ENCODE measurements at regions not wholly inside any gene's neighbourhood (a gene's known extent, or its start where the extent isn't known, plus 50 kb on each side); places are given as distances from the start of the nearest gene placed in this dataset.

- Histone ChIP-seq H3T11ph (ENCODE audit: low read length) (no peak overlapping the region), H4K8ac (replicated peaks; ENCODE audit: insufficient read length, low read depth, low read length) (no peak overlapping the region), H2BK120ac (ENCODE audit: low read depth, low read length, poor library complexity, severe bottlenecking) (no peak overlapping the region), H4K91ac (ENCODE audit: insufficient read length, low read depth, low read length) (no peak overlapping the region), H3K9me3 (ENCODE audit: control insufficient read depth, low read depth, low read length) (no peaks in the 10 kb centered on the region), H3K14ac (ENCODE audit: insufficient read depth, low read length) (no peak overlapping the region), H4K5ac (ENCODE audit: insufficient read length, low read depth, low read length) (no peak overlapping the region), H2BK20ac (ENCODE audit: low read depth, low read length, poor library complexity, severe bottlenecking) (no peak overlapping the region), H3K23me2 (ENCODE audit: insufficient read length, low read depth, low read length, poor library complexity, severe bottlenecking) (no peaks in the 10 kb centered on the region), H3K27me3 (ENCODE audit: insufficient read depth, low read length) (no peaks in the 10 kb centered on the region), H2AFZ (ENCODE audit: low read length) (no peak overlapping the region), H3K23ac (ENCODE audit: insufficient read length, low read depth, low read length) (no peak overlapping the region), H3K4me1 (ENCODE audit: insufficient read depth, low read length) (no peaks in the 10 kb centered on the region), H3K9ac (ENCODE audit: extremely low read depth, insufficient read length, low read length) (no peak overlapping the region), H3K56ac (ENCODE audit: insufficient read length, low read depth, low read length) (no peak overlapping the region), H2AK5ac (ENCODE audit: insufficient read length, low read length) (no peak overlapping the region), H2BK5ac (ENCODE audit: insufficient read length, low read length) (no peak overlapping the region), H3K4ac (ENCODE audit: low read depth, low read length) (no peak overlapping the region), H3K27ac (ENCODE audit: insufficient read length, low read depth, low read length) (no peak overlapping the region), H3K79me1 (ENCODE audit: insufficient read depth, low read depth, low read length, poor library complexity, severe bottlenecking) (no peaks in the 10 kb centered on the region), H4K20me1 (ENCODE audit: control insufficient read depth, insufficient read depth, insufficient read length) (no peaks in the 10 kb centered on the region), H3K79me2 (ENCODE audit: insufficient read depth, low read length) (no peaks in the 10 kb centered on the region), H2BK15ac (ENCODE audit: low read depth, low read length) (no peak overlapping the region), H2BK12ac (ENCODE audit: insufficient read length, low read depth, low read length) (no peak overlapping the region), H3K4me2 (ENCODE audit: insufficient read depth, insufficient read length, low read length) (no peak overlapping the region), H3K18ac (ENCODE audit: insufficient read length, low read depth, low read length) (no peak overlapping the region)
- Mint-ChIP-seq H3K36me3 (ENCODE audit: insufficient read depth in 1 of 3, low read depth in 3 of 3) (no peaks in the 10 kb centered on the region), H3K27me3 (ENCODE audit: low read depth) (no peaks in the 10 kb centered on the region), H3K4me1 (peaks cover 42 to 44% of the 10 kb centered on the region in 2 experiments), H3K9me3 (no peaks in the 10 kb centered on the region), H3K4me3 (no peak overlapping the region), H3K27ac (no peak overlapping the region)
- no peak for DNase-seq
- TF ChIP-seq CTCF (conservative IDR thresholded peaks at IDR 0.05), result no peak
- WGBS (ENCODE audit: extremely low coverage, insufficient read length, low lambda C conversion rate), result no CpG with 5 or more reads among the region's 2 CpGs
These were observed 232.2 kb downstream of the IKZF2 start for GRCh38 chr2:212919238-212919637.
